SH-SY5Y (cell line): ENCODE measurements at regions not wholly inside any gene's neighbourhood (a gene's known extent, or its start where the extent isn't known, plus 50 kb on each side); places are given as distances from the start of the nearest gene placed in this dataset.

ENCODE experiments used
- GATA2 ChIP-seq: IDR thresholded peaks from 2 replicates; pipeline ENCODE4 v1.6.1; 2011; ENCODE audit warnings: mild to moderate bottlenecking, low read depth, low read length
- GATA3 ChIP-seq: IDR thresholded peaks from 2 replicates; pipeline ENCODE4 v1.6.1; 2011; ENCODE audit warnings: low read depth, mild to moderate bottlenecking, low read length, moderate library complexity

- no peak for TF ChIP-seq GATA3
- TF ChIP-seq GATA2: no peak
These were observed 1898.4 kb upstream of the CELF4 start for GRCh38 chr18:39464006-39464405.
